WTC11 (cell line): ENCODE measurements at regions not wholly inside any gene's neighbourhood (a gene's known extent, or its start where the extent isn't known, plus 50 kb on each side); places are given as distances from the start of the nearest gene placed in this dataset.

Experiments
- ATAC-seq: fragments of 200-7000 bp; cut with Tn5 transposase; 2 replicates; pipeline ENCODE4 v1.10.0; 2021; ENCODE audit warnings: mild to moderate bottlenecking, moderate library complexity
- CTCF ChIA-PET: fragments of 300-600 bp; sonication (Branson Sonifier 250); formaldehyde crosslinking; loops from one replicate; lab custom pipeline; 2021; ENCODE audit warnings: antibody characterized with exemption; lab: Charles Lee
- POLR2A ChIA-PET: fragments of 350-600 bp; sonication (Branson Sonifier 250); formaldehyde crosslinking; loops from one replicate; lab custom pipeline; 2021; ENCODE audit warnings: antibody characterized with exemption; lab: Charles Lee
- DNase-seq: peaks from one replicate; pipeline ENCODE4 v3.0.0; 2021; ENCODE audit warnings: low spot score
- H3K27ac Mint-ChIP-seq: 2 replicates; pipeline ENCODE4 v1.8.0; 2021; ENCODE audit warnings: mixed read lengths
- H3K27me3 Mint-ChIP-seq: 2 replicates; pipeline ENCODE4 v1.8.0; 2021; ENCODE audit warnings: low read depth, mild to moderate bottlenecking, moderate library complexity, mixed read lengths
- H3K36me3 Mint-ChIP-seq: 2 replicates; pipeline ENCODE4 v1.8.0; 2021; ENCODE audit warnings: mixed read lengths
- H3K4me1 Mint-ChIP-seq: 2 replicates; pipeline ENCODE4 v1.8.0; 2022; ENCODE audit warnings: mixed read lengths
- H3K4me3 Mint-ChIP-seq: 2 replicates; pipeline ENCODE4 v1.8.0; 2021; ENCODE audit warnings: mild to moderate bottlenecking, moderate library complexity, mixed read lengths
- H3K9me3 Mint-ChIP-seq: 2 replicates; pipeline ENCODE4 v1.8.0; 2021; ENCODE audit warnings: mixed read lengths
- ATF1 ChIP-seq: sonication (generic); formaldehyde crosslinking; IDR thresholded peaks from 2 replicates; pipeline ENCODE4 v1.8.1; 2023; ENCODE audit warnings: mild to moderate bottlenecking, moderate library complexity, missing genetic modification reagents
- CREM ChIP-seq: sonication (generic); formaldehyde crosslinking; IDR thresholded peaks from 2 replicates; pipeline ENCODE4 v1.8.1; 2022; ENCODE audit warnings: mild to moderate bottlenecking, missing genetic modification reagents, moderate library complexity
- FOXP1 ChIP-seq: sonication (generic); formaldehyde crosslinking; IDR thresholded peaks from 2 replicates; pipeline ENCODE4 v1.8.0; 2022; ENCODE audit warnings: missing genetic modification reagents, mild to moderate bottlenecking, moderate library complexity, borderline replicate concordance
- FOXP4 ChIP-seq: sonication (generic); formaldehyde crosslinking; IDR thresholded peaks from 2 replicates; pipeline ENCODE4 v1.8.0; 2022; ENCODE audit warnings: mild to moderate bottlenecking, missing genetic modification reagents
- GRHL2 ChIP-seq: fragments of 250-450 bp; sonication (Bioruptor Pico); IDR thresholded peaks from 2 replicates; pipeline ENCODE4 v1.8.0; 2022; ENCODE audit warnings: mild to moderate bottlenecking, moderate library complexity; ENCODE audit not compliant: insufficient replicate concordance, severe bottlenecking
- JAZF1 ChIP-seq: fragments of 250-450 bp; sonication (Bioruptor Pico); IDR thresholded peaks from 2 replicates; pipeline ENCODE4 v1.9.0; 2021; ENCODE audit warnings: moderate library complexity, mild to moderate bottlenecking, inconsistent platforms
- KAT7 ChIP-seq: sonication (generic); formaldehyde crosslinking; IDR thresholded peaks from 2 replicates; pipeline ENCODE4 v1.8.1; 2023; ENCODE audit warnings: missing genetic modification reagents, mild to moderate bottlenecking, borderline replicate concordance
- MLX ChIP-seq: sonication (generic); formaldehyde crosslinking; IDR thresholded peaks from 2 replicates; pipeline ENCODE4 v1.8.1; 2023; ENCODE audit warnings: mild to moderate bottlenecking, missing genetic modification reagents, moderate library complexity
- NFYB ChIP-seq: sonication (generic); formaldehyde crosslinking; conservative IDR thresholded peaks from 2 replicates; pipeline ENCODE4 v1.8.0; 2022; ENCODE audit warnings: low read depth, missing genetic modification reagents
- OVOL2 ChIP-seq: fragments of 250-450 bp; sonication (Bioruptor Pico); IDR thresholded peaks from 2 replicates; pipeline ENCODE4 v1.9.0; 2021; ENCODE audit warnings: mild to moderate bottlenecking, borderline replicate concordance
- RELA ChIP-seq: sonication (generic); formaldehyde crosslinking; IDR thresholded peaks from 2 replicates; pipeline ENCODE4 v1.8.1; 2022; ENCODE audit warnings: missing genetic modification reagents, mild to moderate bottlenecking, borderline replicate concordance
- RORB ChIP-seq: fragments of 250-450 bp; sonication (Bioruptor Pico); IDR thresholded peaks from 2 replicates; pipeline ENCODE4 v1.9.0; 2021; ENCODE audit warnings: mild to moderate bottlenecking
- SMAD4 ChIP-seq: sonication (generic); formaldehyde crosslinking; IDR thresholded peaks from 2 replicates; pipeline ENCODE4 v1.8.0; 2022; ENCODE audit warnings: mild to moderate bottlenecking, missing genetic modification reagents
- TEAD1 ChIP-seq: sonication (generic); formaldehyde crosslinking; IDR thresholded peaks from 2 replicates; pipeline ENCODE4 v1.8.0; 2022; ENCODE audit warnings: mild to moderate bottlenecking, missing genetic modification reagents
- TP53 ChIP-seq: sonication (generic); formaldehyde crosslinking; IDR thresholded peaks from 2 replicates; pipeline ENCODE4 v1.8.1; 2023; ENCODE audit warnings: mild to moderate bottlenecking, missing genetic modification reagents
- ZBTB21 ChIP-seq: sonication (generic); formaldehyde crosslinking; IDR thresholded peaks from 2 replicates; pipeline ENCODE4 v1.8.1; 2023; ENCODE audit warnings: mild to moderate bottlenecking, missing genetic modification reagents, borderline replicate concordance
- ZMAT4 ChIP-seq: fragments of 250-450 bp; sonication (Bioruptor Pico); IDR thresholded peaks from 2 replicates; pipeline ENCODE4 v1.9.0; 2021; ENCODE audit warnings: mild to moderate bottlenecking
- ZNF121 ChIP-seq: sonication (generic); formaldehyde crosslinking; IDR thresholded peaks from 2 replicates; pipeline ENCODE4 v1.8.0; 2023; ENCODE audit warnings: missing genetic modification reagents
- ZNF138 ChIP-seq: sonication (generic); formaldehyde crosslinking; conservative IDR thresholded peaks from 2 replicates; pipeline ENCODE4 v1.8.1; 2022; ENCODE audit warnings: mild to moderate bottlenecking, moderate library complexity, missing genetic modification reagents
- ZNF219 ChIP-seq: sonication (generic); formaldehyde crosslinking; IDR thresholded peaks from 2 replicates; pipeline ENCODE4 v1.8.0; 2023; ENCODE audit warnings: missing genetic modification reagents, mild to moderate bottlenecking, borderline replicate concordance
- ZNF396 ChIP-seq: fragments of 250-450 bp; sonication (Bioruptor Pico); IDR thresholded peaks from 2 replicates; pipeline ENCODE4 v1.8.0; 2021; ENCODE audit warnings: mild to moderate bottlenecking, moderate library complexity, borderline replicate concordance
- ZNF423 ChIP-seq: fragments of 250-450 bp; sonication (Bioruptor Pico); IDR thresholded peaks from 2 replicates; pipeline ENCODE4 v2.1.2; 2022; ENCODE audit warnings: mild to moderate bottlenecking, moderate library complexity
- ZSCAN18 ChIP-seq: fragments of 250-450 bp; sonication (Bioruptor Pico); IDR thresholded peaks from 2 replicates; pipeline ENCODE4 v2.1.2; 2022; ENCODE audit warnings: mild to moderate bottlenecking, moderate library complexity
- TF ChIP-seq, protein P1 (sequence below): fragments of 250-450 bp; sonication (Bioruptor Pico); IDR thresholded peaks from 2 replicates; pipeline ENCODE4 v1.9.0; 2021; ENCODE audit warnings: moderate library complexity, mild to moderate bottlenecking, inconsistent platforms, borderline replicate concordance
- TF ChIP-seq, protein P2 (sequence below): sonication (generic); formaldehyde crosslinking; conservative IDR thresholded peaks from 2 replicates; pipeline ENCODE4 v1.8.1; 2022; ENCODE audit warnings: mild to moderate bottlenecking, missing genetic modification reagents
- TF ChIP-seq, protein P3 (sequence below): sonication (generic); formaldehyde crosslinking; IDR thresholded peaks from 2 replicates; pipeline ENCODE4 v1.8.0; 2023; ENCODE audit warnings: missing genetic modification reagents, mild to moderate bottlenecking, borderline replicate concordance
- TF ChIP-seq, protein P4 (sequence below): sonication (generic); formaldehyde crosslinking; IDR thresholded peaks from 2 replicates; pipeline ENCODE4 v1.8.1; 2022; ENCODE audit warnings: low read depth, missing genetic modification reagents, borderline replicate concordance

GRCh38 chr10:117805139-117805538 is 241.6 kb downstream of the RAB11FIP2 start:
- Mint-ChIP-seq H3K9me3 (peaks cover 17% of the 10 kb centered on the region), H3K27me3 (no peaks in the 10 kb centered on the region; the same call in none of the 2 replicates), H3K4me3 (no peak overlapping the region), H3K27ac (no peak overlapping the region), H3K36me3 (0 out of 2 replicates have a peak, but pooled peaks cover 6% of the 10 kb centered on the region), H3K4me1 (peaks cover 13% of the 10 kb centered on the region)
- ChIA-PET CTCF (no interaction called here), POLR2A (no interaction called here)
- DNase-seq (no peak), ATAC-seq (no peak)
- TF ChIP-seq FOXP4 (no peak), ATF1 (CRISPR knock-in tag) (no peak), OVOL2 (no peak), ZNF121 (CRISPR knock-in tag) (no peak), NFYB (no peak), ZNF138 (CRISPR knock-in tag) (no peak), GRHL2 (no peak), ZBTB21 (CRISPR knock-in tag) (no peak), TP53 (CRISPR knock-in tag) (no peak), ZMAT4 (CRISPR knock-in tag) (no peak), ZSCAN18 (no peak), CREM (CRISPR knock-in tag) (no peak), TEAD1 (no peak), KAT7 (CRISPR knock-in tag) (no peak), JAZF1 (CRISPR knock-in tag) (no peak), ZNF396 (no peak)
- TF ChIP-seq, protein P1, sequence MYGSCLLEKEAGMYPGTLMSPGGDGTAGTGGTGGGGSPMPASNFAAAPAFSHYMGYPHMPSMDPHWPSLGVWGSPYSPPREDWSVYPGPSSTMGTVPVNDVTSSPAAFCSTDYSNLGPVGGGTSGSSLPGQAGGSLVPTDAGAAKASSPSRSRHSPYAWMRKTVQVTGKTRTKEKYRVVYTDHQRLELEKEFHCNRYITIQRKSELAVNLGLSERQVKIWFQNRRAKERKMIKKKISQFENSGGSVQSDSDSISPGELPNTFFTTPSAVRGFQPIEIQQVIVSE (CRISPR knock-in tag), result no peak
- TF ChIP-seq, protein P2, sequence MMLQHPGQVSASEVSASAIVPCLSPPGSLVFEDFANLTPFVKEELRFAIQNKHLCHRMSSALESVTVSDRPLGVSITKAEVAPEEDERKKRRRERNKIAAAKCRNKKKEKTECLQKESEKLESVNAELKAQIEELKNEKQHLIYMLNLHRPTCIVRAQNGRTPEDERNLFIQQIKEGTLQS (CRISPR knock-in tag), result no peak

- Mint-ChIP-seq H3K4me3 (no peak overlapping the region), H3K36me3 (peaks cover 12% of the 10 kb centered on the region; the same call in 1 of the 2 replicates), H3K27ac (no peak overlapping the region), H3K9me3 (peaks cover 27% of the 10 kb centered on the region), H3K4me1 (peaks cover 13% of the 10 kb centered on the region), H3K27me3 (no peaks in the 10 kb centered on the region; the same call in none of the 2 replicates)
- ChIA-PET POLR2A (no interaction called here), CTCF (no interaction called here)
- no peak for ATAC-seq
- DNase-seq, result no peak
- TF ChIP-seq RELA (CRISPR knock-in tag) (no peak), ZNF423 (CRISPR knock-in tag) (no peak), SMAD4 (CRISPR knock-in tag) (no peak), ZNF219 (no peak), RORB (CRISPR knock-in tag) (no peak), MLX (CRISPR knock-in tag) (no peak), FOXP1 (CRISPR knock-in tag) (no peak), OVOL2 (no peak)
- TF ChIP-seq, protein P3, sequence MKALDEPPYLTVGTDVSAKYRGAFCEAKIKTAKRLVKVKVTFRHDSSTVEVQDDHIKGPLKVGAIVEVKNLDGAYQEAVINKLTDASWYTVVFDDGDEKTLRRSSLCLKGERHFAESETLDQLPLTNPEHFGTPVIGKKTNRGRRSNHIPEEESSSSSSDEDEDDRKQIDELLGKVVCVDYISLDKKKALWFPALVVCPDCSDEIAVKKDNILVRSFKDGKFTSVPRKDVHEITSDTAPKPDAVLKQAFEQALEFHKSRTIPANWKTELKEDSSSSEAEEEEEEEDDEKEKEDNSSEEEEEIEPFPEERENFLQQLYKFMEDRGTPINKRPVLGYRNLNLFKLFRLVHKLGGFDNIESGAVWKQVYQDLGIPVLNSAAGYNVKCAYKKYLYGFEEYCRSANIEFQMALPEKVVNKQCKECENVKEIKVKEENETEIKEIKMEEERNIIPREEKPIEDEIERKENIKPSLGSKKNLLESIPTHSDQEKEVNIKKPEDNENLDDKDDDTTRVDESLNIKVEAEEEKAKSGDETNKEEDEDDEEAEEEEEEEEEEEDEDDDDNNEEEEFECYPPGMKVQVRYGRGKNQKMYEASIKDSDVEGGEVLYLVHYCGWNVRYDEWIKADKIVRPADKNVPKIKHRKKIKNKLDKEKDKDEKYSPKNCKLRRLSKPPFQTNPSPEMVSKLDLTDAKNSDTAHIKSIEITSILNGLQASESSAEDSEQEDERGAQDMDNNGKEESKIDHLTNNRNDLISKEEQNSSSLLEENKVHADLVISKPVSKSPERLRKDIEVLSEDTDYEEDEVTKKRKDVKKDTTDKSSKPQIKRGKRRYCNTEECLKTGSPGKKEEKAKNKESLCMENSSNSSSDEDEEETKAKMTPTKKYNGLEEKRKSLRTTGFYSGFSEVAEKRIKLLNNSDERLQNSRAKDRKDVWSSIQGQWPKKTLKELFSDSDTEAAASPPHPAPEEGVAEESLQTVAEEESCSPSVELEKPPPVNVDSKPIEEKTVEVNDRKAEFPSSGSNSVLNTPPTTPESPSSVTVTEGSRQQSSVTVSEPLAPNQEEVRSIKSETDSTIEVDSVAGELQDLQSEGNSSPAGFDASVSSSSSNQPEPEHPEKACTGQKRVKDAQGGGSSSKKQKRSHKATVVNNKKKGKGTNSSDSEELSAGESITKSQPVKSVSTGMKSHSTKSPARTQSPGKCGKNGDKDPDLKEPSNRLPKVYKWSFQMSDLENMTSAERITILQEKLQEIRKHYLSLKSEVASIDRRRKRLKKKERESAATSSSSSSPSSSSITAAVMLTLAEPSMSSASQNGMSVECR, result no peak
- TF ChIP-seq, protein P4, sequence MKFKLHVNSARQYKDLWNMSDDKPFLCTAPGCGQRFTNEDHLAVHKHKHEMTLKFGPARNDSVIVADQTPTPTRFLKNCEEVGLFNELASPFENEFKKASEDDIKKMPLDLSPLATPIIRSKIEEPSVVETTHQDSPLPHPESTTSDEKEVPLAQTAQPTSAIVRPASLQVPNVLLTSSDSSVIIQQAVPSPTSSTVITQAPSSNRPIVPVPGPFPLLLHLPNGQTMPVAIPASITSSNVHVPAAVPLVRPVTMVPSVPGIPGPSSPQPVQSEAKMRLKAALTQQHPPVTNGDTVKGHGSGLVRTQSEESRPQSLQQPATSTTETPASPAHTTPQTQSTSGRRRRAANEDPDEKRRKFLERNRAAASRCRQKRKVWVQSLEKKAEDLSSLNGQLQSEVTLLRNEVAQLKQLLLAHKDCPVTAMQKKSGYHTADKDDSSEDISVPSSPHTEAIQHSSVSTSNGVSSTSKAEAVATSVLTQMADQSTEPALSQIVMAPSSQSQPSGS (CRISPR knock-in tag), result no peak
Observed at GRCh38 chr10:117807441-117807840, 239.3 kb downstream of the RAB11FIP2 start.
